ENCODE measurements at regions not wholly inside any gene's neighbourhood (a gene's known extent, or its start where the extent isn't known, plus 50 kb on each side); places are given as distances from the start of the nearest gene placed in this dataset.

GRCh38 chr5:153321478-153321877 is 169.0 kb upstream of the GRIA1 start:
- 0% methylated on average over 1 of the region's 1 CpG for WGBS (ENCODE audit: insufficient coverage, insufficient replicate concordance, low lambda C conversion rate, missing lambda C conversion rate)
- no peak for FAIRE-seq

More at GRCh38 chr5:153321478-153321877, 169.0 kb upstream of the GRIA1 start:
- no peak overlapping the region for H3K27ac ChIP-seq (ENCODE audit: control insufficient read depth, insufficient read depth)
- no peaks in the 10 kb centered on the region for H4K20me1 ChIP-seq (ENCODE audit: control insufficient read depth, insufficient read depth)
- RAD21 ChIA-PET (ENCODE audit: unreplicated experiment), result no interaction called here
- BruUV-seq (replicated peaks), result no TSS peak
- H3K4me1 ChIP-seq (ENCODE audit: control insufficient read depth, insufficient read depth, low read length), result no peaks in the 10 kb centered on the region
- intact Hi-C loops (cut with micrococcal nuclease; ENCODE audit: unreplicated experiment), result no loop called here
- no peaks in the 10 kb centered on the region for H3K79me2 ChIP-seq (ENCODE audit: control insufficient read depth, insufficient read depth, low read length)
- H3K36me3 ChIP-seq (ENCODE audit: control insufficient read depth in 2 of 2, insufficient read depth in 2 of 2, low read length in 1 of 2), result no peaks in the 10 kb centered on the region
- SMC1A ChIA-PET (ENCODE audit: uncharacterized antibody, unreplicated experiment), result no interaction called here
- no peaks in the 10 kb centered on the region for H3K9me3 ChIP-seq (replicated peaks; ENCODE audit: control insufficient read depth, insufficient read depth, low read length)
- no peak for TF ChIP-seq ZZZ3 (IDR thresholded peaks at IDR 0.05; ENCODE audit: control insufficient read depth, insufficient read length, low read depth)
- TF ChIP-seq PAX8 (IDR thresholded peaks at IDR 0.05), result no peak
- TF ChIP-seq MLLT1 (IDR thresholded peaks at IDR 0.05), result no peak
- no peak for TF ChIP-seq SREBF2 (IDR thresholded peaks at IDR 0.05; ENCODE audit: low read length)
- no peak for TF ChIP-seq NR2C2 (IDR thresholded peaks at IDR 0.05; ENCODE audit: borderline replicate concordance, control insufficient read depth, insufficient read length, low read depth)
- no peak for TF ChIP-seq RAD21 (IDR thresholded peaks at IDR 0.05; ENCODE audit: insufficient read depth, low read depth, low read length)
- TF ChIP-seq POU2F2 (IDR thresholded peaks at IDR 0.05; ENCODE audit: borderline replicate concordance, low read depth, low read length), result no peak
- no peak for TF ChIP-seq NFYB (IDR thresholded peaks at IDR 0.05; ENCODE audit: insufficient read depth, low read depth, low read length)
- no peak for TF ChIP-seq ZSCAN29 (IDR thresholded peaks at IDR 0.05)
- no peak for TF ChIP-seq ZNF207 (IDR thresholded peaks at IDR 0.05; ENCODE audit: borderline replicate concordance)
- no peak for TF ChIP-seq SIX5 (IDR thresholded peaks at IDR 0.05; ENCODE audit: low read depth, low read length, severe bottlenecking)
- no peak for TF ChIP-seq JUNB (IDR thresholded peaks at IDR 0.05)
- TF ChIP-seq USF1 (IDR thresholded peaks at IDR 0.05; ENCODE audit: borderline replicate concordance, extremely low read length, insufficient read depth, low read depth, low read length), result no peak
- no peak for TF ChIP-seq HDAC2 (IDR thresholded peaks at IDR 0.05)
- no peak overlapping the region for H3K4me2 ChIP-seq (ENCODE audit: control insufficient read depth, insufficient read depth)
- POLR2A ChIA-PET, result no interaction called here
- in situ Hi-C loops (cut with MboI), result no loop called here
- DNase-seq (ENCODE audit: low read depth, low spot score), result no peak
- H3K27me3 ChIP-seq (replicated peaks in 1 of 2; ENCODE audit: control insufficient read depth in 2 of 2, insufficient read depth in 2 of 2, low read length in 1 of 2), result no peaks in the 10 kb centered on the region
- H3K9ac ChIP-seq (ENCODE audit: control insufficient read depth, insufficient read depth, low read length), result no peak overlapping the region
- CTCF ChIA-PET, result no interaction called here
- H3K4me3 ChIP-seq, result no peak overlapping the region
- ATAC-seq, result no peak
- H2AFZ ChIP-seq (ENCODE audit: control insufficient read depth, low read depth, low read length), result no peak overlapping the region
